ENCODE measurements at regions not wholly inside any gene's neighbourhood (a gene's known extent, or its start where the extent isn't known, plus 50 kb on each side); places are given as distances from the start of the nearest gene placed in this dataset.
A peak's percentile ranks its signal among the peaks of the same experiment; 100 is the strongest.

GRCh38 chr20:50368386-50368785 is 141.8 kb upstream of the PTPN1 start:
- peaks cover 4% of the 10 kb centered on the region for H3K9me3 ChIP-seq (ENCODE audit: control insufficient read depth, low read depth, low read length)
- no peaks in the 10 kb centered on the region for H3K27me3 ChIP-seq (ENCODE audit: control insufficient read depth, insufficient read depth, low read length)
- peaks cover 51% of the 10 kb centered on the region for H3K4me1 ChIP-seq (ENCODE audit: control insufficient read depth, insufficient read depth, low read length)
- H3K27ac ChIP-seq (ENCODE audit: low read length), result peak overlapping the region; percentile 90
- no peak overlapping the region for H3K4me3 ChIP-seq (ENCODE audit: low read length)
- no peaks in the 10 kb centered on the region for H3K36me3 ChIP-seq (ENCODE audit: control insufficient read depth, insufficient read depth, low read length)
- no CpG with 5 or more reads among the region's 1 CpG for WGBS (ENCODE audit: insufficient coverage, low lambda C conversion rate)
- peak in 1 of 2 donors; percentile 66 for DNase-seq

DNA sequence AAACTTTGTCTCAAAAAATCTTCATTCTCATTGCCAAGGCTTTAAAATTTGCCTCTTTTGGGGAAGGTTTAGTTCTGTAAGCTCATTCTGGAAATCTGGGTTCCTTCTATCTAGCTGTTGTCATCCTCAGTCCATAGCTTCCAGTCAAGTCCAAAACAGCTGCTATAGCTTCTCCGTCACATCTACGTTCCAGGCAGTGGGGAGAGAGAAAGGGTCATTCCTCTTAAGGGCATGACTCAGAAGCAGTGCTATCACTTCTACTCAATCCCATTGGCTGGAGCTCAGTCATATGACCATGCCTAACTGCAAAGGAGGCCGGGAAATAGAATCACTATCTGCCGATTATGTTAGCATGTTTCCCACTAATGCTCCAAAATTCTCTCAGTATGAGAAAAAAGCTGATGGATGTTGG is 141.4 kb upstream of the PTPN1 start:
- peak; percentile 58 to 81 for DNase-seq
- Histone ChIP-seq H3K36me3 (ENCODE audit: control insufficient read depth, insufficient read depth, low read length) (no peaks in the 10 kb centered on the region), H3K27me3 (ENCODE audit: control insufficient read depth, insufficient read depth, low read length) (no peaks in the 10 kb centered on the region), H3K4me1 (ENCODE audit: control insufficient read depth, insufficient read depth, low read length) (peaks cover 53% of the 10 kb centered on the region), H3K9me3 (ENCODE audit: control insufficient read depth, low read depth, low read length) (peaks cover 4% of the 10 kb centered on the region), H3K27ac (ENCODE audit: low read length) (peak overlapping the region; percentile 90), H3K4me3 (ENCODE audit: low read length) (no peak overlapping the region)
- WGBS (ENCODE audit: insufficient coverage, low lambda C conversion rate), result no CpG with 5 or more reads among the region's 4 CpGs

DNA sequence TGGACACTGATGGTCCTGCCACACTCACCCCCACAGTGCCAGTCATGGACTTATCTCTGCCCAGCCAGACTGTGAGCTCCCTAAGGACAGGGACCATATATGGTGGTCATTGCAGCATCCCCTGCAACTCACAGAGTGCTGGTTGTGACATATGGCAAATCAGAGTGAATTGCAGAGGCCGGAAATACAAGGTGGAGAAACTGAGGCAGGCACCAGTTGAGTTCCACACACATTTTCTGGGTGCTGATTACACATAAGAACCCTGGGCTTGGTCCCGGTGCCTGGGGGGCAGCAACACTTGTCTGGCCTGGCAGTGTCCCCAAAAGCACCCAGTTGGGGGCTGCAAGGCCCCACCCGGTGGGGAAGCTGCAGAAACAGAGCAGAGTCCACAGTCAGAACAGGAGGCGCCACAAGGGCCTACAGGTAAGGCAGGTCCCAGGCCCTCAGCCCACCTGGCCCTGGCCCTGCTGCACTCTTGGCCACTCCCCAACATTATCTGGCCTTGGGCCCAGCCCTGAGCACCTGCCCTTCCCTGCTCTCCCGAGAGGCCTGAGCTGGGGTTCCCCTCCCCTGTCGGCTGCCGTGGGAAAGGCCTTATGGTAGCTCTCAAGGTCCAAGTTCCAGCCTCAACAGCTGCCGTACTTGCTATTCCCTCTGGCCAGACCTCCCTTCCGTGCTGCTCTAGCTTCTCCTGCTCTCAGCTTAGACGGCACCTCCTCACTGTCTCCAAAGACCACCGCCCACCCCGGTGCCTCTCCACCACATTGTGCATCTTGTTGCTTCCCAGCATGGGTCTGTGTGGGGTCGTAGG is 140.8 kb upstream of the PTPN1 start:
- H3K9me3 ChIP-seq (ENCODE audit: control insufficient read depth, low read depth, low read length), result peaks cover 4% of the 10 kb centered on the region
- no peak overlapping the region for H3K4me3 ChIP-seq (ENCODE audit: low read length)
- peaks cover 56% of the 10 kb centered on the region for H3K4me1 ChIP-seq (ENCODE audit: control insufficient read depth, insufficient read depth, low read length)
- peak; percentile 96 to 97 for DNase-seq
- WGBS (ENCODE audit: insufficient coverage, low lambda C conversion rate), result no CpG with 5 or more reads among the region's 13 CpGs
- H3K27me3 ChIP-seq (ENCODE audit: control insufficient read depth, insufficient read depth, low read length), result no peaks in the 10 kb centered on the region
- peak overlapping the region; percentile 90 for H3K27ac ChIP-seq (ENCODE audit: low read length)
- no peaks in the 10 kb centered on the region for H3K36me3 ChIP-seq (ENCODE audit: control insufficient read depth, insufficient read depth, low read length)

DNA sequence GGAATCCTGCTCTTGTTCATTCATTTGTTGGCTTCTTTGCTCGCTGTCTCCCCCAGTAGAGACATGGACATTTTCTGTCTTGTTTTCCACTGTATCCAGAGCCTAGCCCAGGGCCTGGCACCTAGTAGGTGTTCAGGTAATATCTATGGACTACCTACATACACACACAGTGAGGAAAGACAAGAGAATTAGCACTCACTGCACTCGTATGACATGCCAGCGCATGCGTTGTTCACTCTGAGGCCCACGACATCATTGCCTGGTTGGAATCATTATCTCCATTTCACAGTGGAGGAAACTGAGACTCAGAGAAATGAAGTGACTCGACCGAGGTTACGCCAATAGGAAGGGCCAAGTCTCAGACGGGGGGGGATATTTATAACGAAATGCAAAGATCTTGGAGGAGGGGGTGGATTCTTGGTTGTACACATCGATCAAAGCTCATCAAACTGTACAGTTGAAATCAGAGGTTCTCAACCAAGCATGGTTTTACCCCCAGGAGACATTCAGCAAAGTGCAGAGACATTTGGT is 140.1 kb upstream of the PTPN1 start:
- Histone ChIP-seq H3K9me3 (ENCODE audit: control insufficient read depth, low read depth, low read length) (peaks cover 4% of the 10 kb centered on the region), H3K27ac (ENCODE audit: low read length) (peak overlapping the region; percentile 90), H3K27me3 (ENCODE audit: control insufficient read depth, insufficient read depth, low read length) (no peaks in the 10 kb centered on the region), H3K36me3 (ENCODE audit: control insufficient read depth, insufficient read depth, low read length) (no peaks in the 10 kb centered on the region), H3K4me3 (ENCODE audit: low read length) (no peak overlapping the region), H3K4me1 (ENCODE audit: control insufficient read depth, insufficient read depth, low read length) (peaks cover 60% of the 10 kb centered on the region)
- DNase-seq, result no peak
- WGBS (ENCODE audit: insufficient coverage, low lambda C conversion rate), result no CpG with 5 or more reads among the region's 11 CpGs

- Histone ChIP-seq H3K27me3 (ENCODE audit: control insufficient read depth, insufficient read depth, low read length) (no peaks in the 10 kb centered on the region), H3K4me1 (ENCODE audit: control insufficient read depth, insufficient read depth, low read length) (peaks cover 56% of the 10 kb centered on the region), H3K36me3 (ENCODE audit: control insufficient read depth, insufficient read depth, low read length) (no peaks in the 10 kb centered on the region), H3K27ac (ENCODE audit: low read length) (peak overlapping the region; percentile 61), H3K9me3 (ENCODE audit: control insufficient read depth, low read depth, low read length) (no peaks in the 10 kb centered on the region), H3K4me3 (ENCODE audit: low read length) (no peak overlapping the region)
- WGBS (ENCODE audit: insufficient coverage, low lambda C conversion rate), result 97% methylated on average over 7 of the region's 13 CpGs
- no peak for DNase-seq
These were observed 138.1 kb upstream of the PTPN1 start for GRCh38 chr20:50371878-50372769.

DNA sequence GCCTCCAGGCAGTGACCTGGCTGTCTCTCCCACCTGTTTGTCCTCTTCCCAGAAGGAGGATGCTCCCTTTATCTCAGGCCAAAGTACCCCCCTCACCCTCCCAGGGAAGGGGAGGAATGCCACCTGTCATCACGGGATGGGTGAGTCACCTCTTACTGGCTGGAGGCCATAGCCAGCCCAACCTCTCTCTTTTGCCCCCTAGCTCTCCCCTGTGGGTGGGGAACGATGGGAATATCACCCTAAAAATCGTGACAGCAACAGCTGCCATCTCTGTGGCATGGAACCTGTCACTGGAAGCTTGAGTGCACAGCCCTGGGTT is 137.5 kb upstream of the PTPN1 start:
- H3K36me3 ChIP-seq (ENCODE audit: control insufficient read depth, insufficient read depth, low read length), result no peaks in the 10 kb centered on the region
- DNase-seq, result peak; percentile 84 to 90
- peaks cover 50% of the 10 kb centered on the region for H3K4me1 ChIP-seq (ENCODE audit: control insufficient read depth, insufficient read depth, low read length)
- H3K27me3 ChIP-seq (ENCODE audit: control insufficient read depth, insufficient read depth, low read length), result no peaks in the 10 kb centered on the region
- H3K9me3 ChIP-seq (ENCODE audit: control insufficient read depth, low read depth, low read length), result no peaks in the 10 kb centered on the region
- no peak overlapping the region for H3K4me3 ChIP-seq (ENCODE audit: low read length)
- no CpG with 5 or more reads among the region's 3 CpGs for WGBS (ENCODE audit: insufficient coverage, low lambda C conversion rate)
- peak overlapping the region; percentile 61 for H3K27ac ChIP-seq (ENCODE audit: low read length)

DNA sequence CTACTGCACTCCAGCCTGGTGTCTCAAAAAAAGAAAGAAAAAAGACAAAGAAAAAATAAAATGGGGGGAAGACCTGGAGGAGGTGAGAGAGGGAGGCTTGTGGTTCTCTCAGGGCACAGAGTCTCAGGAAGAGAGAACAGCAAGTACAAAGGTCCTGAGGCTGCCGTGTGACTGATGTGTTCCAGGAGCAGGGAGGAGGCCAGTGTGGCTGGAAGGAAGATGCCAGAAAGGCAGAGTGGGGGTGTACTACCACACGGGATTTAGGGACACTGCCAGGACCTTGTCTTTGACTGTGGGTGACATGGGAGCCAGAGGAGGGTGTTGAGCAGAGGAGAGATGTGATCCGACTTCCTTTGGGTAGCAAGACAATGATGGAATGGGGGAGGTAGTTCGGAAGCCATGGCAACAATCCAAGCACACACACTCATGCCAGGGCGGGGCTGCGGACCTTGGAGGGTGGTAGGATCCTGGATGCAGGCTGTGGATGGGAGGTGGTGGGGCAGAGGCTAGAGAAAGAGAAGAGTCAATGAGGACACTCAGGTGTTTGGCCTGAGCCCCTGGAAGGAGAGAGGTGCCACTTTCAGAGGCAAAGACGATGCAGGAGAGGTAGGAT is 136.4 kb upstream of the PTPN1 start:
- DNase-seq, result peak in 1 of 2 donors; percentile 42
- Histone ChIP-seq H3K4me1 (ENCODE audit: control insufficient read depth, insufficient read depth, low read length) (peaks cover 44% of the 10 kb centered on the region), H3K4me3 (ENCODE audit: low read length) (no peak overlapping the region), H3K27ac (ENCODE audit: low read length) (no peak overlapping the region), H3K9me3 (ENCODE audit: control insufficient read depth, low read depth, low read length) (no peaks in the 10 kb centered on the region), H3K27me3 (ENCODE audit: control insufficient read depth, insufficient read depth, low read length) (no peaks in the 10 kb centered on the region), H3K36me3 (ENCODE audit: control insufficient read depth, insufficient read depth, low read length) (no peaks in the 10 kb centered on the region)
- WGBS (ENCODE audit: insufficient coverage, low lambda C conversion rate), result no CpG with 5 or more reads among the region's 7 CpGs

GRCh38 chr20:50374541-50375078 is 135.6 kb upstream of the PTPN1 start:
- H3K4me1 ChIP-seq (ENCODE audit: control insufficient read depth, insufficient read depth, low read length), result peaks cover 44% of the 10 kb centered on the region
- no peak overlapping the region for H3K4me3 ChIP-seq (ENCODE audit: low read length)
- DNase-seq, result no peak
- no CpG with 5 or more reads among the region's 4 CpGs for WGBS (ENCODE audit: insufficient coverage, low lambda C conversion rate)
- no peaks in the 10 kb centered on the region for H3K27me3 ChIP-seq (ENCODE audit: control insufficient read depth, insufficient read depth, low read length)
- no peaks in the 10 kb centered on the region for H3K9me3 ChIP-seq (ENCODE audit: control insufficient read depth, low read depth, low read length)
- no peak overlapping the region for H3K27ac ChIP-seq (ENCODE audit: low read length)
- no peaks in the 10 kb centered on the region for H3K36me3 ChIP-seq (ENCODE audit: control insufficient read depth, insufficient read depth, low read length)

- H3K9me3 ChIP-seq (ENCODE audit: control insufficient read depth, low read depth, low read length), result no peaks in the 10 kb centered on the region
- peaks cover 47% of the 10 kb centered on the region for H3K4me1 ChIP-seq (ENCODE audit: control insufficient read depth, insufficient read depth, low read length)
- H3K27me3 ChIP-seq (ENCODE audit: control insufficient read depth, insufficient read depth, low read length), result no peaks in the 10 kb centered on the region
- no peak overlapping the region for H3K4me3 ChIP-seq (ENCODE audit: low read length)
- no peaks in the 10 kb centered on the region for H3K36me3 ChIP-seq (ENCODE audit: control insufficient read depth, insufficient read depth, low read length)
- H3K27ac ChIP-seq (ENCODE audit: low read length), result no peak overlapping the region
- DNase-seq, result no peak
- WGBS (ENCODE audit: insufficient coverage, low lambda C conversion rate), result no CpG with 5 or more reads among the region's 14 CpGs
These were observed 133.8 kb upstream of the PTPN1 start for GRCh38 chr20:50376179-50376887.

Data from large intestine (tissue), 3 donors.